Immature natural killer cell (primary cell): ENCODE measurements at regions not wholly inside any gene's neighbourhood (a gene's known extent, or its start where the extent isn't known, plus 50 kb on each side); places are given as distances from the start of the nearest gene placed in this dataset.

Source experiments
- DNase-seq, 3 donors: peaks; one replicate each; pipeline ENCODE4 v3.0.0; 2022; ENCODE audit warnings: mixed read lengths in 1 of 3
- H3K27ac Mint-ChIP-seq, 6 donors: one replicate each; pipeline ENCODE4 v1.8.0; 2020; ENCODE audit warnings: mixed read lengths in 6 of 6, mild to moderate bottlenecking in 5 of 6, inconsistent platforms in 4 of 6, moderate library complexity in 3 of 6
- H3K27me3 Mint-ChIP-seq, 3 donors: one replicate each; pipeline ENCODE4 v1.8.0; 2020 to 2021; ENCODE audit warnings: low read depth in 3 of 3, mild to moderate bottlenecking in 3 of 3, mixed read lengths in 3 of 3, moderate library complexity in 3 of 3, inconsistent platforms in 1 of 3
- H3K36me3 Mint-ChIP-seq, 3 donors: one replicate each; pipeline ENCODE4 v1.8.0; 2020; ENCODE audit warnings: mixed read lengths in 3 of 3, inconsistent platforms in 2 of 3, mild to moderate bottlenecking in 2 of 3
- H3K4me1 Mint-ChIP-seq, 2 donors: one replicate each; pipeline ENCODE4 v1.8.0; 2020; ENCODE audit warnings: inconsistent platforms in 2 of 2, mild to moderate bottlenecking in 2 of 2, mixed read lengths in 2 of 2, moderate library complexity in 1 of 2
- H3K4me3 Mint-ChIP-seq, 5 donors: one replicate each; pipeline ENCODE4 v1.8.0; 2020; ENCODE audit warnings: mild to moderate bottlenecking in 5 of 5, mixed read lengths in 5 of 5, inconsistent platforms in 3 of 5, moderate library complexity in 3 of 5
- H3K9me3 Mint-ChIP-seq, 6 donors: one replicate each; pipeline ENCODE4 v1.8.0; 2020; ENCODE audit warnings: mild to moderate bottlenecking in 6 of 6, mixed read lengths in 6 of 6, inconsistent platforms in 4 of 6, moderate library complexity in 3 of 6

GRCh38 chrX:40952855-40953254 is 132.4 kb upstream of the USP9X start:
- H3K27ac Mint-ChIP-seq, result no peak overlapping the region
- peaks cover 3 to 6% (median 5%) of the 10 kb centered on the region in 3 donors for H3K27me3 Mint-ChIP-seq
- no peaks in the 10 kb centered on the region for H3K36me3 Mint-ChIP-seq
- H3K9me3 Mint-ChIP-seq, result no peaks in the 10 kb centered on the region
- H3K4me3 Mint-ChIP-seq, result peak overlapping the region; percentile 15 to 67 (median 52)
- H3K4me1 Mint-ChIP-seq, result peaks cover 2 to 8% of the 10 kb centered on the region in 2 donors
- no peak for DNase-seq

GRCh38 chrX:40953369-40953768 is 131.9 kb upstream of the USP9X start:
- DNase-seq, result no peak
- Mint-ChIP-seq H3K4me1 (peaks cover 2 to 8% of the 10 kb centered on the region in 2 donors), H3K4me3 (peak overlapping the region in 2 of 5 donors; percentile 52 to 67), H3K27me3 (peaks cover 3 to 6% (median 5%) of the 10 kb centered on the region in 3 donors), H3K27ac (no peak overlapping the region), H3K36me3 (no peaks in the 10 kb centered on the region), H3K9me3 (no peaks in the 10 kb centered on the region)

GRCh38 chrX:40960041-40960440 is 125.2 kb upstream of the USP9X start:
- H3K36me3 Mint-ChIP-seq, result no peaks in the 10 kb centered on the region
- no peak for DNase-seq
- H3K9me3 Mint-ChIP-seq, result peaks cover 0 to 2% (median 0%) of the 10 kb centered on the region in 6 donors
- no peak overlapping the region for H3K27ac Mint-ChIP-seq
- H3K4me1 Mint-ChIP-seq, result no peaks in the 10 kb centered on the region
- peaks cover 0 to 10% (median 4%) of the 10 kb centered on the region in 3 donors for H3K27me3 Mint-ChIP-seq
- no peak overlapping the region for H3K4me3 Mint-ChIP-seq

GRCh38 chrX:40962793-40963407 is 122.3 kb upstream of the USP9X start:
- no peak for DNase-seq
- Mint-ChIP-seq H3K36me3 (no peaks in the 10 kb centered on the region), H3K4me3 (no peak overlapping the region), H3K4me1 (no peaks in the 10 kb centered on the region), H3K27me3 (peaks cover 0 to 12% (median 4%) of the 10 kb centered on the region in 3 donors), H3K27ac (no peak overlapping the region), H3K9me3 (peaks cover 0 to 2% (median 0%) of the 10 kb centered on the region in 6 donors)

- Mint-ChIP-seq H3K4me1 (no peaks in the 10 kb centered on the region), H3K27me3 (peaks cover 0 to 12% (median 8%) of the 10 kb centered on the region in 3 donors), H3K4me3 (no peak overlapping the region), H3K9me3 (peaks cover 0 to 4% (median 0%) of the 10 kb centered on the region in 6 donors), H3K36me3 (no peaks in the 10 kb centered on the region), H3K27ac (no peak overlapping the region)
- no peak for DNase-seq
These were observed 121.2 kb upstream of the USP9X start for GRCh38 chrX:40964008-40964407.

- peaks cover 0 to 12% (median 8%) of the 10 kb centered on the region in 3 donors for H3K27me3 Mint-ChIP-seq
- no peaks in the 10 kb centered on the region for H3K4me1 Mint-ChIP-seq
- H3K27ac Mint-ChIP-seq, result no peak overlapping the region
- H3K9me3 Mint-ChIP-seq, result peaks cover 0 to 5% (median 0%) of the 10 kb centered on the region in 6 donors
- no peak overlapping the region for H3K4me3 Mint-ChIP-seq
- DNase-seq, result no peak
- H3K36me3 Mint-ChIP-seq, result no peaks in the 10 kb centered on the region
These were observed 120.3 kb upstream of the USP9X start for GRCh38 chrX:40964633-40965586.

GRCh38 chrX:40966213-40966820 is 118.9 kb upstream of the USP9X start:
- H3K27me3 Mint-ChIP-seq, result peaks cover 0 to 8% (median 8%) of the 10 kb centered on the region in 3 donors

GRCh38 chrX:40968180-40968579 is 117.1 kb upstream of the USP9X start:
- Mint-ChIP-seq H3K27ac (no peak overlapping the region), H3K4me1 (no peaks in the 10 kb centered on the region), H3K9me3 (peaks cover 0 to 5% (median 0%) of the 10 kb centered on the region in 6 donors), H3K4me3 (no peak overlapping the region), H3K36me3 (no peaks in the 10 kb centered on the region), H3K27me3 (peaks cover 0 to 8% (median 8%) of the 10 kb centered on the region in 3 donors)
- DNase-seq, result no peak

More at GRCh38 chrX:40966213-40966820, 118.9 kb upstream of the USP9X start:
- DNase-seq, result no peak
- H3K4me3 Mint-ChIP-seq, result no peak overlapping the region
- no peaks in the 10 kb centered on the region for H3K36me3 Mint-ChIP-seq
- peaks cover 0 to 5% (median 0%) of the 10 kb centered on the region in 6 donors for H3K9me3 Mint-ChIP-seq
- H3K27ac Mint-ChIP-seq, result no peak overlapping the region
- no peaks in the 10 kb centered on the region for H3K4me1 Mint-ChIP-seq

GRCh38 chrX:40971736-40972135 is 113.5 kb upstream of the USP9X start:
- Mint-ChIP-seq H3K4me1 (no peaks in the 10 kb centered on the region), H3K27ac (no peak overlapping the region), H3K4me3 (no peak overlapping the region), H3K9me3 (peaks cover 0 to 3% (median 0%) of the 10 kb centered on the region in 6 donors), H3K36me3 (no peaks in the 10 kb centered on the region), H3K27me3 (peaks cover 0 to 12% (median 4%) of the 10 kb centered on the region in 3 donors)
- no peak for DNase-seq

GRCh38 chrX:40973619-40974018 is 111.6 kb upstream of the USP9X start:
- Mint-ChIP-seq H3K27ac (no peak overlapping the region), H3K4me3 (no peak overlapping the region), H3K36me3 (no peaks in the 10 kb centered on the region), H3K4me1 (no peaks in the 10 kb centered on the region), H3K9me3 (peaks cover 0 to 5% (median 0%) of the 10 kb centered on the region in 6 donors), H3K27me3 (peaks cover 2 to 15% (median 2%) of the 10 kb centered on the region in 3 donors)
- DNase-seq, result no peak

GRCh38 chrX:40975951-40976350 is 109.3 kb upstream of the USP9X start:
- no peak for DNase-seq
- H3K4me1 Mint-ChIP-seq, result no peaks in the 10 kb centered on the region
- H3K4me3 Mint-ChIP-seq, result no peak overlapping the region
- no peaks in the 10 kb centered on the region for H3K36me3 Mint-ChIP-seq
- H3K27me3 Mint-ChIP-seq, result peaks cover 0 to 15% (median 4%) of the 10 kb centered on the region in 3 donors
- no peak overlapping the region for H3K27ac Mint-ChIP-seq
- peaks cover 0 to 5% (median 0%) of the 10 kb centered on the region in 6 donors for H3K9me3 Mint-ChIP-seq

- Mint-ChIP-seq H3K27me3 (peaks cover 0 to 15% (median 4%) of the 10 kb centered on the region in 3 donors), H3K4me1 (no peaks in the 10 kb centered on the region), H3K4me3 (no peak overlapping the region), H3K9me3 (peaks cover 0 to 5% (median 0%) of the 10 kb centered on the region in 6 donors), H3K27ac (no peak overlapping the region), H3K36me3 (no peaks in the 10 kb centered on the region)
- DNase-seq, result no peak
These were observed 108.3 kb upstream of the USP9X start for GRCh38 chrX:40976981-40977380.

- H3K27me3 Mint-ChIP-seq, result peaks cover 1 to 3% (median 3%) of the 10 kb centered on the region in 3 donors
- H3K27ac Mint-ChIP-seq, result no peak overlapping the region
- H3K4me1 Mint-ChIP-seq, result no peaks in the 10 kb centered on the region
- H3K36me3 Mint-ChIP-seq, result peaks cover 0 to 3% (median 0%) of the 10 kb centered on the region in 3 donors
- DNase-seq, result no peak
- H3K4me3 Mint-ChIP-seq, result no peak overlapping the region
- H3K9me3 Mint-ChIP-seq, result no peaks in the 10 kb centered on the region
These were observed 100.3 kb upstream of the USP9X start for GRCh38 chrX:40984962-40985361.
